Activated CD8-positive, alpha-beta memory T cell treated with anti-CD3 and anti-CD28 coated beads for 24 hours (primary cell): ENCODE measurements at regions not wholly inside any gene's neighbourhood (a gene's known extent, or its start where the extent isn't known, plus 50 kb on each side); places are given as distances from the start of the nearest gene placed in this dataset.

ENCODE experiments used
- DNase-seq: peaks from one replicate; pipeline ENCODE4 v3.0.0-alpha.2; 2020

DNA sequence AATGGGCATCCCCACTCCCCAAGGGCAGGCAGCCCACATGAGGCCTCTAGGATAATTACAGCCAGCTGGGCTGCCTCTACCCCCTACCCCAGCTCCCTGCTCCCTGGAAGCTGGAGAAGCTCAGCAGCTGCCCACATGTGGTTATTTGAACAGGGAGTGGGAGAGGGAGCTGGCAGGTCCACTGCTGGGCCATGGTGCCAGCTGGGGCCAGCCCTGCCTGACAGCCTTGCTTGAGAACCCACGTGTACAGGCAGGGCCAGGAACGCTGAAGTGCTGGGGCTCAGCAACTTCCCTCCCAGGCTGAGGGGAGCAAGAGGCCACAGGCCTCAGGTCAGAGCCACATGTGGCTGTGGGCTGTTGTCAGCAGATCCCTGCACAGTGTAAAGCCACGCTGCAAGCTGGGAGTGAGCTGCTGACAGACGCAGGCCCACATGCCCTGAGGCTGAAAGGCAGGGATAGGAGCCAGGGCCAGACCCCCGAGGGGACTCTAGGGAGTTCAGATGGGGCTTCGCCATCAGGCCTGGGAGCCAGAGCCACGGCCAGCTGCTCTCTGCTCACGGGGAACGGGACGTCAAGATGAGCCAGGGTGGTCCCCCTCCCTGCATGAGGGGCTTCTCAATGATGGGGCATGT, 129.0 kb downstream of the SYF2 start:
- no peak for DNase-seq

GRCh38 chr1:25100151-25100833, 132.0 kb downstream of the SYF2 start:
- DNase-seq: no peak

GRCh38 chr1:25099343-25099951, 132.9 kb downstream of the SYF2 start:
- no peak for DNase-seq

DNA sequence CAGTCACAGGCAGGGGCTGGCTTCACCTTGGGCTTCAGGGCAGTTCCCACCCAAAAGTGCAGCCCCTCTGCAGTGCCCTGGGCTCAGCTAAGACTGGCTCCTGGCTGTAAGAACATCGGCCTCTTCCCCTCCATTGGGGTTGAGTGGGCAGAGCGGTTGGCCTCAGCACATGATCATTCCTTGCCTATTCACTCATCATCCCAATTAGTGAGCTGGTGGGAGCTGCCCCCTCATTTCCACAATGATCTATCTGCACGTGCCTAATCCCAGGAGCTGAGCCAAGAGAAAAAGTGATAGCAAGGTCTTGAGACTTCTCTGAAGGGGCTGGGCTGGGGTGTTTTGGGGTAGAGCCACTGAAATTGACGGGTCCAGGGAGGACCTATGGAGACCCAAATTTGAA, 133.6 kb downstream of the SYF2 start:
- no peak for DNase-seq

- no peak for DNase-seq
Observed at GRCh38 chr1:25096307-25097150, 135.8 kb downstream of the SYF2 start.

- no peak for DNase-seq
Observed at GRCh38 chr1:25095635-25096200, 136.6 kb downstream of the SYF2 start.

DNA sequence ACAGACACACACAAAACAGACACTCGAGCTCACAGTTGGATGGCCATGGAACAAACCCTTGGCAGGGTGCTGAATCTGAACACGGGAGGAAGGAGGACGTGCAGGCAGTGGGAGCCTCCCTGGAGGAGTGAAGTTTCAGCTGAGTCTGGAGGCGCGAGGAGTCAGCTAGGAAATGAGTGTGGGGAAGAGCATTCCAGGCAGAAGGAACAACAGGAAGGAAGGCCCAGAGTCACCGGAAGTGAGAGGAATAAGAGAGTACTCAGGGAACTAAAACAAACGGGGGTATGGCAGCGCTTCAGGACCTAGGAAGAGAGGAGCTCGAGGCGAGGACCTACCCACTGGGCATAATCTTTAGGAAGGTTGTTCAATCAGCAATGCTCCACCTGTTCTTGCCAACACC, 137.3 kb downstream of the SYF2 start:
- DNase-seq: no peak

GRCh38 chr1:25094229-25094628, 138.1 kb downstream of the SYF2 start:
- no peak for DNase-seq

GRCh38 chr1:25091658-25092057, 140.6 kb downstream of the SYF2 start:
- DNase-seq: no peak

DNA sequence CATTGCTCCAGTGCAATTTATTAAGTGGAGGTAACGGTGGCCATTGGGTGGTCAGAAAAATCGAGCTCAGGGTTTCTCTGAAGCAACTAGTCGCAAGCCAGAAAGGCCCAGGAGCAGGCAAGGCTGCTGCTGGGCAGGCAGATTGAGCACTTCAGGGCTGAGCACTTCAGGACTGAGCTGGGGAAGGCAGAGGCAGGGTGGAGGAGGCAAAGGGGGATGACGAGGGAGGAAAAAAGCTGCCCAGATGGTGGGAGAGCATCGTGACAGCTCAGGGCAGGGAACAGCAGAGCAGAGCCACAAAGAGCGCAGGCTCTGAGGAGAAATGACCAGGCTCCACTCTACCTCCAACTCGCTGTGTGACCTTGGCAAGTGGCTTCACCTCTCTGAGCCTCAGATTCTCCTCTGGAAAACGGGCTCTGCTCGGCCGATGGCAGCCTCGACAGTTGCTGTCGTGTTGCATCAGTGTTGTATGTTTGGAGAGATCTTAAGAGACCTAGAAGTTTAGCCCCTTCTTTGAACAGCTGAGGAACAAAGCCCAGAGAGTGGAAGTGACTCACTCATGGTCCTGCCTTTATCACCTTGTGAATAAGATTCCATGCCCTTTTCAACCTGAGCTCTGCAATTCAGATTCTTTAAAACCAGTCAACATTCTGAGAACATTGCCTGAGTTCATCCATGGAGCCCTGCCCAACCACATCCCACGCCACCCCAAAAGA, 141.4 kb downstream of the SYF2 start:
- DNase-seq: no peak

- no peak for DNase-seq
Observed at GRCh38 chr1:25089772-25090171, 142.5 kb downstream of the SYF2 start.

DNA sequence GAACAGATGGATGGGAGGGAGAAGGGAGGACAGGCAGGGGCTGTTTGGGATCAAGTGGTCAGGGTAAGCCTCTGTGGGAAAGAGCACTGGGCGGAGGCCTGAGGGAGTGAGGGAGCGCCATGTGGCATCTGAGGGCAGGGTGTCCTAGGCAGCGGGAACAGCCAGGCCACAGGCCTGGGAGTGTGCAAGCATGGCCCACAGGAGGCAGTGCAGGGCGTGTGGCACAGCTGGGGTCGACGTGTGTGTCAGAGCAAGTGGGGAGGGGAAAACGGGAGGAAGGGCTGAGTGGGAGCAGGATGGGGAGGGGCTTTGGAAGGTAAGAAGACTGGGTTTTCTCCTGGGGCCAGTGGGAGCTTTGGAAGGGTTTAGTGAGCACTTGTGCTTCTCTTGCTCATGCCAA, 143.4 kb downstream of the SYF2 start:
- DNase-seq: no peak

GRCh38 chr1:25088180-25088701, 144.1 kb downstream of the SYF2 start:
- DNase-seq: no peak

DNA sequence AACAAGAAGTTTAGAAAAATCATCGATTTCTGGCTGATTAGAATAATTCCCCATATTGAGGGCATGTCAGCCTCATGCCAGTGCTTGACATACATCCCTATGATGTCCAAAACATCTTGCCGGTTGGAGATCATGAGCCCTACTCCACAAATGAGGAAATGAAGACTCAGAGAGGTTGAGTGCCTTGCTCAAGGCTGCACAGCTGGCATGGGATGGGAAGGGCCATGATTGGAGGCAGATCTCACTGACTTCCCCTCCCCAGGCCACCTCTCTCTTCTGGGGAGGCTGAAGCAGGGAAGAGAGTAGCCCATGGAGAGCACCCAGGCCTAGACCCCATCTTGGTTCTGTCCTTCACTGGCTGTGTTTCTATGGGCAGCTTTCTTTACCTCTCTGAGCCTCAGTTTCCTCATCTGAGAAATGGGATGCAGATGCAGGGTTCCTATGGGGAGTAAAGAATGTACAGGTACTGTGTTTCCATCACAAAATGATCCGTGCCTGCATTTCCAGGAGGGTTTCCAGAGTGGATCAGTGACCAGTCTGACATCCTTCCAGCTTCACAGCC, 145.7 kb downstream of the SYF2 start:
- no peak for DNase-seq

DNA sequence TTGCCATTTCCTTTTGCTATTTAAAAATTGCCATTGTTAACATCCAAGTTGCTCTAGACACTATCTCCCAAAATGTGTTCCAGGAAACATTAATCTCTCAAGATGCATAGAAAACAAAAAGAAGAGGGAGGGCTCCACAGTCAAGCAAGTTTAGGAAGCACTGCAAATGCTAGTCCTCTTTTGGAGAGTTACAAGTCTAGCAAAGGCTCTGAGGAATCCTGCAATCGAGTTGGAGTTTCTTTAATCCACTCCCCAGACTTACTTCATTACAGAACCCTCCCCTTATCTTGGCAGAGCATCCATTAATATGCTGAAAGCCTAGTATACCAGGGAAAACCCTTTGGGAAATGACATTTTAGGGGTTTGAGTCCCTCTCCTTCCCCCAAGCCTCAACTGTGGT, 147.9 kb downstream of the SYF2 start:
- DNase-seq: no peak

DNA sequence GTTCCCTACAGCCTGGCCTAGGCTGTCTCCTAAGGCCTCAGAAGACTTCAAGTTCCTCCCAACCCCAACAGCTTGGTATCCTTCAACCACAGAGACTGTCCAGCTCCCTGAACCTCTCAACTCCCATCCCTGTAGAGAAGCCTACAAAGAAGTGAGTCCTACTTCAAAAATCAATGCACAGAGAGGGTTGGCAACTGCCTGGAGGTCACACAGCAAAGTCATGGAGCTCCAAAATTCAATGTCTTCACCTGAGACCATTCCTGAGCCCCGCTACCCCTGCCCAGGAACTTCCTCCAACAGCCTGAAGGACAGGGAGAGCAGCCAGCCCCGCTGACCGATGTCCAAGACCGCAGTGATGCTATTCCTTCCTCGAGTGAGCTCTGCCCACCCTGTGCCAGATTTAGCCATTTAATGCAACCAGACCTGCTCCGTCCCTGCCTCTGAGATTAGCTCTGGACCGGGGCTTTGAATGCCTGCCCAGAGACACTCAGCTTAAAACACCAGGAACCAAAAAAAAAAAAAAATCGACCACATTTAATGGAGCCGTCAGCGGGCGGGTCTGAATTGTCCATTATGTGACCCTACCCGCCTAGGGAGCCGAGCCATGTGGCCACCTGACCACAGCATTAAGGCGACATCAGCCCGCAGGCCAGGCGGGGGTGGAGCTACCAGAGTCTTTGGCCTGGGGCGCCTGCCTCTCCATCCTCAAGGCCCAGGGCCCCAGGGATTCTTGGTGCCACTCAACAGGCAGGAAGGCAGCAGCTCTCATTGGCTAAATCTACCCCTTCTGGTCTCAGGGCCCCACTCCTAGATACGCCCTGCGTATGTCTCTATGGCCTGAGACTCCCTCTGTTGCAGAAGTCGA, 148.6 kb downstream of the SYF2 start:
- no peak for DNase-seq

DNA sequence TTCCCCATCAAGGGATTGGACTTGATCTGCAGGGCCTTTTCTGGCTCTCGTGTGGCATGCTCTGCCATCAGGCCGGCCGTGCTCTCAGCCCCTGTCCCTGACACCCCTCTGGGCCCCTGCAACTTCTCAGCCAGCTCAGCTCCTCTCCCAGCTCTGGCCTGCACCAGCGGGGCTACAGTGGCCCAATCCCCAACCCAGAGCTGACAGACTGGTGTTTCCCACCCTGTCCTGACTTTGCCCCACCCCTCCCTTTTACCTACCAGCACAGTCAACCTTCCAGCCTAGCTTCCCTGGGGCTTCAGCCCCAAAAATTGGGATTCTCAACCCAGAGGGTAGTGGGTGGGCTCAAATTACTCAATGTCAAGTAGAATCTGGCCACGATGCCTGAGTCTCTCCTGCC, 149.3 kb downstream of the SYF2 start:
- no peak for DNase-seq

GRCh38 chr1:25082216-25082899, 149.9 kb downstream of the SYF2 start:
- no peak for DNase-seq

- DNase-seq: no peak
Observed at GRCh38 chr1:25081496-25081895, 150.8 kb downstream of the SYF2 start.
